AG10803 (cell line): ENCODE measurements at regions not wholly inside any gene's neighbourhood (a gene's known extent, or its start where the extent isn't known, plus 50 kb on each side); places are given as distances from the start of the nearest gene placed in this dataset.

Experiments
- DNase-seq: peaks from one replicate; pipeline ENCODE4 v3.0.0; 2010; ENCODE audit warnings: low read depth
- H3K4me3 ChIP-seq: 2 replicates; pipeline ENCODE4 v1.5.1; 2011; ENCODE audit warnings: mild to moderate bottlenecking, low read length, control low read depth
- CTCF ChIP-seq: conservative IDR thresholded peaks from 2 replicates; pipeline ENCODE4 v1.5.1; 2011; ENCODE audit warnings: mild to moderate bottlenecking, low read length, control low read depth, inconsistent platforms

- DNase-seq, result no peak
- no peak for TF ChIP-seq CTCF
- no peak overlapping the region for H3K4me3 ChIP-seq
Measured at GRCh38 chr3:181289306-181289705, 299.8 kb upstream of the DNAJC19 start.

GRCh38 chr3:181288145-181288544 lies 298.6 kb upstream of the DNAJC19 start:
- TF ChIP-seq CTCF, result no peak
- H3K4me3 ChIP-seq, result no peak overlapping the region
- no peak for DNase-seq

- TF ChIP-seq CTCF, result no peak
- DNase-seq, result no peak
- H3K4me3 ChIP-seq, result no peak overlapping the region
Measured at GRCh38 chr3:181279239-181279565, 289.7 kb upstream of the DNAJC19 start.

- no peak overlapping the region for H3K4me3 ChIP-seq
- TF ChIP-seq CTCF, result no peak
- no peak for DNase-seq
Measured at GRCh38 chr3:181278468-181279238, 289.1 kb upstream of the DNAJC19 start.

GRCh38 chr3:181276358-181276896 lies 286.9 kb upstream of the DNAJC19 start:
- DNase-seq, result no peak
- TF ChIP-seq CTCF, result no peak

GRCh38 chr3:181274025-181274424 lies 284.5 kb upstream of the DNAJC19 start:
- no peak for TF ChIP-seq CTCF
- DNase-seq, result no peak
- H3K4me3 ChIP-seq, result no peak overlapping the region

More at GRCh38 chr3:181276358-181276896, 286.9 kb upstream of the DNAJC19 start:
- no peak overlapping the region for H3K4me3 ChIP-seq

GRCh38 chr3:181267312-181267711 lies 277.8 kb upstream of the DNAJC19 start:
- DNase-seq, result no peak
- H3K4me3 ChIP-seq, result no peak overlapping the region
- TF ChIP-seq CTCF, result no peak
